GM10248 (cell line): ENCODE measurements at regions not wholly inside any gene's neighbourhood (a gene's known extent, or its start where the extent isn't known, plus 50 kb on each side); places are given as distances from the start of the nearest gene placed in this dataset.

Source experiments
- CTCF ChIA-PET: fragments of 300-600 bp; sonication (Branson Sonifier 250); formaldehyde crosslinking; extraction: SDS; loops from one replicate; lab custom pipeline; 2021; ENCODE audit warnings: antibody characterized with exemption; lab: Yijun Ruan, JAX
- POLR2A ChIA-PET: fragments of 350-650 bp; sonication (Branson Sonifier 250); formaldehyde crosslinking; extraction: SDS; loops from one replicate; lab custom pipeline; 2020; ENCODE audit warnings: antibody characterized with exemption; lab: Yijun Ruan, JAX
- DNase-seq: peaks from one replicate; pipeline ENCODE4 v3.0.0; 2012; ENCODE audit errors: extremely low spot score
- CTCF ChIP-seq: IDR thresholded peaks from 2 replicates; pipeline ENCODE4 v1.5.1; 2012; ENCODE audit warnings: mild to moderate bottlenecking, low read depth; ENCODE audit errors: extremely low read depth, missing control alignments, control extremely low read depth

- no peak for DNase-seq
- POLR2A ChIA-PET: no interaction called here
- TF ChIP-seq CTCF: no peak
- CTCF ChIA-PET: no interaction called here
Observed at GRCh38 chr4:85250852-85251251, 224.1 kb upstream of the ARHGAP24 start.

- DNase-seq: no peak
- ChIA-PET POLR2A (no interaction called here), CTCF (no interaction called here)
- TF ChIP-seq CTCF: no peak
Observed at GRCh38 chr4:85257817-85258370, 217.1 kb upstream of the ARHGAP24 start.

- no peak for DNase-seq
- no peak for TF ChIP-seq CTCF
- ChIA-PET POLR2A (no interaction called here), CTCF (interaction anchor here (1.7 to 1.9 kb wide), 3 partner anchors 12 to 24 kb away, joined by 3 to 6 read pairs (median 3); no protein-coding TSS in a partner anchor)
Observed at GRCh38 chr4:85260064-85260463, 214.9 kb upstream of the ARHGAP24 start.

- ChIA-PET CTCF (no interaction called here), POLR2A (no interaction called here)
- TF ChIP-seq CTCF: no peak
- no peak for DNase-seq
Observed at GRCh38 chr4:85265234-85265633, 209.7 kb upstream of the ARHGAP24 start.

GRCh38 chr4:85268188-85268587 lies 206.8 kb upstream of the ARHGAP24 start:
- ChIA-PET POLR2A (no interaction called here), CTCF (interaction anchor here (0.8 kb wide), 1 partner anchor 19 kb away, joined by 3 read pairs; no protein-coding TSS in a partner anchor)
- no peak for TF ChIP-seq CTCF
- DNase-seq: no peak

- TF ChIP-seq CTCF: no peak
- ChIA-PET POLR2A (no interaction called here), CTCF (no interaction called here)
- no peak for DNase-seq
Observed at GRCh38 chr4:85268961-85269360, 206.0 kb upstream of the ARHGAP24 start.
